Smooth muscle cell (in vitro differentiated cells): ENCODE measurements at regions not wholly inside any gene's neighbourhood (a gene's known extent, or its start where the extent isn't known, plus 50 kb on each side); places are given as distances from the start of the nearest gene placed in this dataset.

Source experiments
- DNase-seq: peaks from one replicate; lab custom pipeline; 2025; ENCODE audit not compliant: unreplicated experiment; lab: John Stamatoyannopoulos, UW
- H2AFZ ChIP-seq: fragments of 200-600 bp; sonication (generic); 2 replicates; pipeline ENCODE4 v1.6.0; 2016; ENCODE audit warnings: antibody characterized with exemption, low read depth, mild to moderate bottlenecking
- H3F3A ChIP-seq: fragments of 200-600 bp; sonication (generic); 2 replicates; pipeline ENCODE4 v1.6.0; 2017; ENCODE audit warnings: antibody characterized with exemption, low read depth
- H3K27ac ChIP-seq: fragments of 200-600 bp; sonication (generic); 2 replicates; pipeline ENCODE4 v1.5.1; 2016; ENCODE audit warnings: low read depth, mild to moderate bottlenecking
- H3K27me3 ChIP-seq: fragments of 200-600 bp; sonication (generic); 2 replicates; pipeline ENCODE4 v1.6.1; 2016; ENCODE audit warnings: low read depth, mild to moderate bottlenecking
- H3K36me3 ChIP-seq: fragments of 200-600 bp; sonication (generic); 2 replicates; pipeline ENCODE4 v1.5.1; 2016; ENCODE audit warnings: low read depth
- H3K4me1 ChIP-seq: fragments of 200-600 bp; sonication (generic); 2 replicates; pipeline ENCODE4 v1.5.1; 2016; ENCODE audit warnings: low read depth
- H3K4me2 ChIP-seq: fragments of 200-600 bp; sonication (generic); 2 replicates; pipeline ENCODE4 v1.6.0; 2016; ENCODE audit warnings: mild to moderate bottlenecking
- H3K4me3 ChIP-seq: fragments of 200-600 bp; sonication (generic); 2 replicates; pipeline ENCODE4 v1.5.1; 2016; ENCODE audit warnings: mild to moderate bottlenecking
- H3K79me2 ChIP-seq: fragments of 200-600 bp; sonication (generic); 2 replicates; pipeline ENCODE4 v1.6.0; 2016; ENCODE audit warnings: low read depth, mild to moderate bottlenecking
- H3K9ac ChIP-seq: fragments of 200-600 bp; sonication (generic); 2 replicates; pipeline ENCODE4 v1.6.0; 2016; ENCODE audit warnings: low read depth
- H3K9me3 ChIP-seq: fragments of 200-600 bp; sonication (generic); replicated peaks from 2 replicates; pipeline ENCODE4 v1.5.1; 2016; ENCODE audit warnings: low read depth
- H4K20me1 ChIP-seq: fragments of 200-600 bp; sonication (generic); 2 replicates; pipeline ENCODE4 v1.6.0; 2016; ENCODE audit warnings: low read depth
- CTCF ChIP-seq: fragments of 200-600 bp; sonication (generic); IDR thresholded peaks from 2 replicates; pipeline ENCODE4 v1.5.1; 2017; ENCODE audit warnings: borderline replicate concordance, mild to moderate bottlenecking, antibody characterized with exemption; ENCODE audit not compliant: insufficient read depth, poor library complexity, severe bottlenecking
- WGBS: methylation state at CpG from one replicate; pipeline ENCODE4 v1.1.7; 2016; ENCODE audit warnings: low lambda C conversion rate; 5-methylcytosine and 5-hydroxymethylcytosine counted together

- 41% methylated on average over 1 of the region's 1 CpG for WGBS
- H3F3A ChIP-seq, result peaks cover 30% of the 10 kb centered on the region
- no peak overlapping the region for H2AFZ ChIP-seq
- no peaks in the 10 kb centered on the region for H3K79me2 ChIP-seq
- TF ChIP-seq CTCF, result peak; percentile 53
- no peak overlapping the region for H3K4me2 ChIP-seq
- H3K9me3 ChIP-seq, result no peaks in the 10 kb centered on the region
- H3K9ac ChIP-seq, result no peak overlapping the region
- H3K4me3 ChIP-seq, result no peak overlapping the region
- no peaks in the 10 kb centered on the region for H3K36me3 ChIP-seq
- DNase-seq, result no peak
- no peak overlapping the region for H3K27ac ChIP-seq
- no peaks in the 10 kb centered on the region for H4K20me1 ChIP-seq
- H3K4me1 ChIP-seq, result peaks cover 9% of the 10 kb centered on the region
- no peaks in the 10 kb centered on the region for H3K27me3 ChIP-seq
Measured at GRCh38 chr3:69439643-69440270, 53.9 kb upstream of the FRMD4B start.

GRCh38 chr3:69438476-69438875, 52.6 kb upstream of the FRMD4B start:
- no peak for TF ChIP-seq CTCF
- no peak for DNase-seq
- Histone ChIP-seq H3K9me3 (no peaks in the 10 kb centered on the region), H3K4me1 (peaks cover 22% of the 10 kb centered on the region), H3K4me2 (no peak overlapping the region), H3K9ac (no peak overlapping the region), H3K4me3 (no peak overlapping the region), H3K27ac (no peak overlapping the region), H3K79me2 (no peaks in the 10 kb centered on the region), H3K36me3 (no peaks in the 10 kb centered on the region), H2AFZ (no peak overlapping the region), H3F3A (peaks cover 29% of the 10 kb centered on the region), H3K27me3 (no peaks in the 10 kb centered on the region), H4K20me1 (no peaks in the 10 kb centered on the region)
- WGBS, result 96% methylated on average over 1 of the region's 1 CpG

GRCh38 chr3:69435274-69436265, 49.7 kb upstream of the FRMD4B start:
- Histone ChIP-seq H3F3A (peaks cover 11% of the 10 kb centered on the region), H3K27me3 (no peaks in the 10 kb centered on the region), H3K9me3 (no peaks in the 10 kb centered on the region), H3K9ac (no peak overlapping the region), H2AFZ (no peak overlapping the region), H3K4me1 (peaks cover 16% of the 10 kb centered on the region), H3K79me2 (no peaks in the 10 kb centered on the region), H3K27ac (no peak overlapping the region), H3K36me3 (no peaks in the 10 kb centered on the region), H4K20me1 (no peaks in the 10 kb centered on the region), H3K4me2 (no peak overlapping the region), H3K4me3 (no peak overlapping the region)
- TF ChIP-seq CTCF, result no peak
- no peak for DNase-seq
- 83% methylated on average over 2 of the region's 2 CpGs for WGBS
